Uterus (tissue), 2 donors: ENCODE measurements at regions not wholly inside any gene's neighbourhood (a gene's known extent, or its start where the extent isn't known, plus 50 kb on each side); places are given as distances from the start of the nearest gene placed in this dataset.

Experiments
- CTCF ChIP-seq, 4 experiments: fragments of 200-600 bp in 2 of 4; fragments of 450-650 bp in 2 of 4; sonication (generic) in 2 of 4; IDR thresholded peaks; one replicate each; pipeline ENCODE4 v1.5.1; 2016 to 2019; ENCODE audit warnings: antibody characterized with exemption in 4 of 4, mild to moderate bottlenecking in 2 of 4, moderate library complexity in 1 of 4
- POLR2A ChIP-seq, 2 donors: fragments of 450-650 bp; IDR thresholded peaks; one replicate each; pipeline ENCODE4 v1.6.1; 2016; ENCODE audit warnings: antibody characterized with exemption in 2 of 2, mild to moderate bottlenecking in 1 of 2, moderate library complexity in 1 of 2

GRCh38 chr1:232191560-232191959, 438.4 kb downstream of the SIPA1L2 start:
- TF ChIP-seq POLR2A (IDR thresholded peaks at IDR 0.05), result no peak
- no peak for TF ChIP-seq CTCF (IDR thresholded peaks at IDR 0.05)
